HEK293 (cell line): ENCODE measurements at regions not wholly inside any gene's neighbourhood (a gene's known extent, or its start where the extent isn't known, plus 50 kb on each side); places are given as distances from the start of the nearest gene placed in this dataset.

Experiments
- CTCF ChIA-PET: fragments of 350-600 bp; formaldehyde crosslinking; extraction: SDS; loops from one replicate; lab custom pipeline; 2021; ENCODE audit warnings: antibody characterized with exemption; lab: Yijun Ruan, JAX
- POLR2A ChIA-PET: fragments of 300-600 bp; formaldehyde crosslinking; extraction: SDS; loops from one replicate; lab custom pipeline; 2020; ENCODE audit warnings: antibody characterized with exemption, inconsistent platforms; lab: Yijun Ruan, JAX
- H3K27ac ChIP-seq: fragments of 200-500 bp; sonication (Bioruptor generic); 2 replicates; pipeline ENCODE4 v1.5.1; 2014; ENCODE audit warnings: low read depth, low read length, control low read depth, inconsistent platforms; ENCODE audit errors: extremely low read depth
- H3K36me3 ChIP-seq, 2 experiments: fragments of 200-500 bp in 1 of 2; sonication (Bioruptor generic) in 1 of 2; 1 replicate in 1 of 2; 2 replicates in 1 of 2; pipeline ENCODE4 v1.5.1; 2014 to 2017; ENCODE audit warnings: inconsistent platforms in 2 of 2, low read length in 2 of 2; ENCODE audit not compliant: control insufficient read depth in 2 of 2, insufficient read depth in 1 of 2
- H3K4me1 ChIP-seq: fragments of 200-500 bp; sonication (Bioruptor generic); 2 replicates; pipeline ENCODE4 v1.5.1; 2014; ENCODE audit warnings: mild to moderate bottlenecking, low read length, inconsistent platforms; ENCODE audit not compliant: control insufficient read depth, insufficient read depth
- H3K4me3 ChIP-seq: 2 replicates; pipeline ENCODE4 v1.5.1; 2011; ENCODE audit warnings: low read depth, mild to moderate bottlenecking, control low read depth, low read length, moderate library complexity
- H3K9me3 ChIP-seq: fragments of 200-500 bp; sonication (Bioruptor generic); 2 replicates; pipeline ENCODE4 v1.5.1; 2014; ENCODE audit warnings: low read depth, low read length, inconsistent platforms; ENCODE audit not compliant: control insufficient read depth, insufficient read depth
- AEBP2 ChIP-seq: fragments of 450-650 bp; formaldehyde crosslinking; IDR thresholded peaks from 2 replicates; pipeline ENCODE4 v1.5.1; 2016; ENCODE audit warnings: missing biosample characterization, missing genetic modification characterization, borderline replicate concordance
- BCL11A ChIP-seq: fragments of 450-650 bp; formaldehyde crosslinking; IDR thresholded peaks from 2 replicates; pipeline ENCODE4 v1.5.1; 2016; ENCODE audit warnings: low read depth, missing biosample characterization, missing genetic modification characterization
- GLIS1 ChIP-seq: fragments of 450-650 bp; formaldehyde crosslinking; IDR thresholded peaks from 2 replicates; pipeline ENCODE4 v1.5.1; 2016; ENCODE audit warnings: missing biosample characterization, missing genetic modification characterization
- MYNN ChIP-seq: fragments of 450-650 bp; formaldehyde crosslinking; IDR thresholded peaks from 2 replicates; pipeline ENCODE4 v1.5.1; 2016; ENCODE audit warnings: missing biosample characterization, missing genetic modification characterization, borderline replicate concordance
- REPIN1 ChIP-seq: fragments of 450-650 bp; formaldehyde crosslinking; IDR thresholded peaks from 2 replicates; pipeline ENCODE4 v1.5.1; 2017; ENCODE audit warnings: missing biosample characterization, missing genetic modification characterization, low read depth
- ZBTB17 ChIP-seq: fragments of 450-650 bp; formaldehyde crosslinking; IDR thresholded peaks from 2 replicates; pipeline ENCODE4 v1.5.1; 2016; ENCODE audit warnings: missing biosample characterization, missing genetic modification characterization
- ZBTB7A ChIP-seq: fragments of 450-650 bp; formaldehyde crosslinking; IDR thresholded peaks from 2 replicates; pipeline ENCODE4 v1.5.1; 2016; ENCODE audit warnings: low read depth, missing biosample characterization, missing genetic modification characterization
- ZNF112 ChIP-seq: fragments of 450-650 bp; formaldehyde crosslinking; IDR thresholded peaks from 2 replicates; pipeline ENCODE4 v1.5.0; 2017; ENCODE audit warnings: missing biosample characterization, missing genetic modification characterization
- ZNF146 ChIP-seq: fragments of 450-650 bp; formaldehyde crosslinking; IDR thresholded peaks from 2 replicates; pipeline ENCODE4 v1.5.1; 2016; ENCODE audit warnings: missing biosample characterization, missing genetic modification characterization
- ZNF19 ChIP-seq: fragments of 450-650 bp; formaldehyde crosslinking; IDR thresholded peaks from 2 replicates; pipeline ENCODE4; 2016; ENCODE audit warnings: missing biosample characterization, missing genetic modification characterization, low read depth
- ZNF341 ChIP-seq: fragments of 450-650 bp; formaldehyde crosslinking; IDR thresholded peaks from 2 replicates; pipeline ENCODE4; 2016; ENCODE audit warnings: low read depth, missing biosample characterization, missing genetic modification characterization
- ZNF350 ChIP-seq: fragments of 450-650 bp; formaldehyde crosslinking; IDR thresholded peaks from 2 replicates; pipeline ENCODE4 v1.5.0; 2017; ENCODE audit warnings: missing biosample characterization, mild to moderate bottlenecking, missing genetic modification characterization
- ZNF354C ChIP-seq: fragments of 450-650 bp; formaldehyde crosslinking; IDR thresholded peaks from 2 replicates; pipeline ENCODE4 v1.5.1; 2016; ENCODE audit warnings: missing biosample characterization, missing genetic modification characterization, low read depth, borderline replicate concordance
- ZNF416 ChIP-seq: fragments of 450-650 bp; formaldehyde crosslinking; IDR thresholded peaks from 2 replicates; pipeline ENCODE4 v1.5.1; 2016; ENCODE audit warnings: missing biosample characterization, missing genetic modification characterization
- ZNF426 ChIP-seq: fragments of 450-650 bp; formaldehyde crosslinking; IDR thresholded peaks from 2 replicates; pipeline ENCODE4 v1.5.1; 2017; ENCODE audit warnings: missing biosample characterization, missing genetic modification characterization, mild to moderate bottlenecking, inconsistent platforms, moderate library complexity
- ZNF473 ChIP-seq: fragments of 450-650 bp; formaldehyde crosslinking; IDR thresholded peaks from 2 replicates; pipeline ENCODE4 v1.5.1; 2017; ENCODE audit warnings: missing biosample characterization, missing genetic modification characterization
- ZNF548 ChIP-seq: fragments of 450-650 bp; formaldehyde crosslinking; IDR thresholded peaks from 2 replicates; pipeline ENCODE4 v1.5.1; 2016; ENCODE audit warnings: missing biosample characterization, missing genetic modification characterization
- ZNF596 ChIP-seq: fragments of 450-650 bp; IDR thresholded peaks from 2 replicates; pipeline ENCODE4 v1.5.0; 2018; ENCODE audit warnings: missing biosample characterization, mild to moderate bottlenecking, missing genetic modification characterization, moderate library complexity
- ZNF623 ChIP-seq: fragments of 450-650 bp; formaldehyde crosslinking; IDR thresholded peaks from 2 replicates; pipeline ENCODE4 v1.5.1; 2016; ENCODE audit warnings: missing biosample characterization, missing genetic modification characterization
- ZNF624 ChIP-seq: fragments of 450-650 bp; formaldehyde crosslinking; IDR thresholded peaks from 2 replicates; pipeline ENCODE4 v1.5.1; 2017; ENCODE audit warnings: missing biosample characterization, missing genetic modification characterization
- TF ChIP-seq, protein P1 (sequence below): fragments of 450-650 bp; formaldehyde crosslinking; IDR thresholded peaks from 2 replicates; pipeline ENCODE4 v1.5.1; 2016; ENCODE audit warnings: missing biosample characterization, missing genetic modification characterization
- TF ChIP-seq, protein P2 (sequence below): fragments of 450-650 bp; formaldehyde crosslinking; conservative IDR thresholded peaks from 2 replicates; pipeline ENCODE4 v1.5.1; 2016; ENCODE audit warnings: low read depth, missing biosample characterization, missing genetic modification characterization

DNA sequence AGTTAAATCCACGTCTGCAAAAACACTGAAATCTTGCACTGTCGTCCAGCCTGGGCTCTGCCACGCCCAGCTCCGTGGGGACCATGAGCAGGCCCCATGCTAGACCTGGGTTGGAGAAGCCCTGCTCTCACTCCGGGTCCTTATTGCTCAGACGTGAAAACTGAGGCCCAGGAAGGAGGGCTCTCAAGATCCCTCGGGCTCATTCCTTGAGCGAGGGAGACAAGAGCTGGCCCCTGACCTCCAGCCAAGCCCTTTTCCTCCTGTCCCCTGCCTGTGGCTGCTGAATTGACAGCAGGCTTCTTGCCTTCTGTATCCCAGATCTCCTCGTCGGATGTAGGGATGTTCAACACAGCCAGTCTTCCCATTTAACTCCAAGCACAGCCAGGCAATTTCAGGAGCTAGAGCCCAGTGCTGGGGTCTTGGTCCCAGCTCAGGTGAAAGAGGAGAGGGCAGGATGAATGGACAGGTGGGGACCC lies 109.5 kb downstream of the CPZ start:
- Histone ChIP-seq H3K27ac (no peak overlapping the region), H3K4me3 (no peak overlapping the region), H3K4me1 (no peaks in the 10 kb centered on the region), H3K36me3 (no peaks in the 10 kb centered on the region), H3K9me3 (no peaks in the 10 kb centered on the region)
- TF ChIP-seq ZNF350 (tag by site-specific recombination) (no peak), ZNF473 (tag by site-specific recombination) (no peak), ZNF623 (no peak), ZNF426 (no peak)
- POLR2A ChIA-PET = no interaction called here
- CTCF ChIA-PET = no interaction called here

DNA sequence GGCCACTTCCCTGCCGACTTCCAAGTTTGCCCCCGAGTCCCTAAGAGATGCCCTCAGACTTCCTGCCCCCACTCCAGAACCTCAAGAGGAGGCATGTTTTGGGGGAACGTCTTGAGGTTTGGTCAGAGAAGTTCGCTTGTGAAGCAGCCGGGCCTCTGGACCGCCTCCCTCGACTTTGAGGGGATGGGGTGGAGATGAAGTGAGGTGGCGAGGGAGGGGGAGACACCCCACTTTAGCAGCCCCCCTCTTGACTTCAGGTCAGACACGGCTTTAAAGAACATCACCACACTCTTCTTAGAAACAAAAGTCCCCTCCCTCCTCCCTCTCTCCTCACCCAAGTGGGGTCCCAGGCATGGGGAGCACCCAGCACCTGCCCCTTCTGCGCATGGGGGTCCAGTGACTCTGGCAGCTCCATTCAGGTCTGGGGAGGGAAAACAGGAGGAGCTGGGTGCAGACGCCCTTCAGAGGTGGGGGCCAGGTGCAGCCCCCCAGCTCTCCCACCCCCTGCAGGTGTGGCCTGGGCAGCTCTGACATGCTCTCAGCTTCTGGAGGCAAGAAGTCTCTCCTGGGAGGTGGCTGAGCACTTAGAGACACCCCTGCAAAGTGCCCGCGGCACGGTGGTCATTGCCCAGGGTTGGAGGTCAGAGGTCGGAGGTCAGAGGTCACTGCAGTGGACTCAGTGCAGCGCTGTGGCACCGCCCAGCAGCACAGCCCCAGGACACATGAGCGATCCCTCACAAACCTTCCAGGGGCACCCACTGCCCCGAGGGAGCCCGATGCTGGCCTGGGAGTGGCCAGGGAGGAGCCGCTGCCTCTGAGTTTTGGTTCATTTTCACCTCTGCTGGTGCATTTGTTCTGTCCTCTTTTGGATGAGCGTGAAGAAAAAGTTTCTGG lies 108.8 kb downstream of the CPZ start:
- POLR2A ChIA-PET = no interaction called here
- CTCF ChIA-PET = no interaction called here
- Histone ChIP-seq H3K27ac (no peak overlapping the region), H3K36me3 (no peaks in the 10 kb centered on the region), H3K9me3 (no peaks in the 10 kb centered on the region), H3K4me1 (no peaks in the 10 kb centered on the region), H3K4me3 (no peak overlapping the region)
- TF ChIP-seq GLIS1 (tag by site-specific recombination) = no peak
- TF ChIP-seq ZNF596 (tag by site-specific recombination) = 0 out of 2 replicates have a peak, but pooled peaks have one; percentile 8
- no peak for TF ChIP-seq ZNF548
- 0 out of 2 replicates have a peak, but pooled peaks have one; percentile 47 for TF ChIP-seq BCL11A (tag by site-specific recombination)

DNA sequence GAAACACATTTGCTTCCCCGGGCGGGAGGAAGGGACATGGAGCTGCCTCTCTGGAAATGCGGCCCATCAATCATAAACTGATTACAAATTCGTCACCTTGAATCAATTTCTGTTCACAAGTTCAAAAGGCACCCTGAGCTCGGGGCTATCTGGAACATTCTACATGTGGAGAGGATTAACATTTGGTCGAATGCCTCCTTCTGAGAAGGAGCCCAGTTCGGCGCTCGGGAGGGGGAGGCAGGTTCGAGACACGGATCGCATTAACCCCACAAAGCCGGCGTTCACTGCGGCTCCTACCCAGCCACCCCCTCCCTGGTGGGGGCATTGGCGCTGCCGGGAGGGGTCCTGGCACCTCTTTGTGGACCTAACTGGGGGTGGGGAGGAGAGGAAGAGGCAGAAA lies 108.0 kb downstream of the CPZ start:
- CTCF ChIA-PET = interaction anchor here (0.6 kb wide), 1 partner anchor 402 kb away, joined by 3 read pairs; no protein-coding TSS in a partner anchor

More for the DNA sequence above, 108.0 kb downstream of the CPZ start:
- no peak overlapping the region for H3K27ac ChIP-seq
- POLR2A ChIA-PET = no interaction called here
- no peaks in the 10 kb centered on the region for H3K4me1 ChIP-seq
- H3K9me3 ChIP-seq = no peaks in the 10 kb centered on the region
- no peaks in the 10 kb centered on the region for H3K36me3 ChIP-seq
- no peak for TF ChIP-seq AEBP2 (tag by site-specific recombination)
- TF ChIP-seq, protein P1, sequence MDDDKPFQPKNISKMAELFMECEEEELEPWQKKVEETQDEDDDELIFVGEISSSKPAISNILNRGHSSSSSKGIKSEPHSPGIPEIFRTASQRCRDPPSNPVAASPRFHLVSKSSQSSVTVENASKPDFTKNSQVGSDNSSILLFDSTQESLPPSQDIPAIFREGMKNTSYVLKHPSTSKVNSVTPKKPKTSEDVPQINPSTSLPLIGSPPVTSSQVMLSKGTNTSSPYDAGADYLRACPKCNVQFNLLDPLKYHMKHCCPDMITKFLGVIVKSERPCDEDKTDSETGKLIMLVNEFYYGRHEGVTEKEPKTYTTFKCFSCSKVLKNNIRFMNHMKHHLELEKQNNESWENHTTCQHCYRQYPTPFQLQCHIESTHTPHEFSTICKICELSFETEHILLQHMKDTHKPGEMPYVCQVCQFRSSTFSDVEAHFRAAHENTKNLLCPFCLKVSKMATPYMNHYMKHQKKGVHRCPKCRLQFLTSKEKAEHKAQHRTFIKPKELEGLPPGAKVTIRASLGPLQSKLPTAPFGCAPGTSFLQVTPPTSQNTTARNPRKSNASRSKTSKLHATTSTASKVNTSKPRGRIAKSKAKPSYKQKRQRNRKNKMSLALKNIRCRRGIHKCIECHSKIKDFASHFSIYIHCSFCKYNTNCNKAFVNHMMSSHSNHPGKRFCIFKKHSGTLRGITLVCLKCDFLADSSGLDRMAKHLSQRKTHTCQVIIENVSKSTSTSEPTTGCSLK (tag by site-specific recombination) = no peak
- TF ChIP-seq REPIN1 = no peak
- TF ChIP-seq ZNF354C (tag by site-specific recombination) = no peak
- no peak for TF ChIP-seq ZNF112 (tag by site-specific recombination)
- TF ChIP-seq ZNF19 = no peak
- TF ChIP-seq ZNF426 = no peak
- TF ChIP-seq ZNF341 (tag by site-specific recombination) = no peak
- no peak for TF ChIP-seq ZBTB17 (tag by site-specific recombination)
- TF ChIP-seq ZNF416 = no peak
- no peak for TF ChIP-seq MYNN (tag by site-specific recombination)
- no peak for TF ChIP-seq ZBTB7A (tag by site-specific recombination)
- TF ChIP-seq ZNF146 (tag by site-specific recombination) = no peak
- TF ChIP-seq, protein P2, sequence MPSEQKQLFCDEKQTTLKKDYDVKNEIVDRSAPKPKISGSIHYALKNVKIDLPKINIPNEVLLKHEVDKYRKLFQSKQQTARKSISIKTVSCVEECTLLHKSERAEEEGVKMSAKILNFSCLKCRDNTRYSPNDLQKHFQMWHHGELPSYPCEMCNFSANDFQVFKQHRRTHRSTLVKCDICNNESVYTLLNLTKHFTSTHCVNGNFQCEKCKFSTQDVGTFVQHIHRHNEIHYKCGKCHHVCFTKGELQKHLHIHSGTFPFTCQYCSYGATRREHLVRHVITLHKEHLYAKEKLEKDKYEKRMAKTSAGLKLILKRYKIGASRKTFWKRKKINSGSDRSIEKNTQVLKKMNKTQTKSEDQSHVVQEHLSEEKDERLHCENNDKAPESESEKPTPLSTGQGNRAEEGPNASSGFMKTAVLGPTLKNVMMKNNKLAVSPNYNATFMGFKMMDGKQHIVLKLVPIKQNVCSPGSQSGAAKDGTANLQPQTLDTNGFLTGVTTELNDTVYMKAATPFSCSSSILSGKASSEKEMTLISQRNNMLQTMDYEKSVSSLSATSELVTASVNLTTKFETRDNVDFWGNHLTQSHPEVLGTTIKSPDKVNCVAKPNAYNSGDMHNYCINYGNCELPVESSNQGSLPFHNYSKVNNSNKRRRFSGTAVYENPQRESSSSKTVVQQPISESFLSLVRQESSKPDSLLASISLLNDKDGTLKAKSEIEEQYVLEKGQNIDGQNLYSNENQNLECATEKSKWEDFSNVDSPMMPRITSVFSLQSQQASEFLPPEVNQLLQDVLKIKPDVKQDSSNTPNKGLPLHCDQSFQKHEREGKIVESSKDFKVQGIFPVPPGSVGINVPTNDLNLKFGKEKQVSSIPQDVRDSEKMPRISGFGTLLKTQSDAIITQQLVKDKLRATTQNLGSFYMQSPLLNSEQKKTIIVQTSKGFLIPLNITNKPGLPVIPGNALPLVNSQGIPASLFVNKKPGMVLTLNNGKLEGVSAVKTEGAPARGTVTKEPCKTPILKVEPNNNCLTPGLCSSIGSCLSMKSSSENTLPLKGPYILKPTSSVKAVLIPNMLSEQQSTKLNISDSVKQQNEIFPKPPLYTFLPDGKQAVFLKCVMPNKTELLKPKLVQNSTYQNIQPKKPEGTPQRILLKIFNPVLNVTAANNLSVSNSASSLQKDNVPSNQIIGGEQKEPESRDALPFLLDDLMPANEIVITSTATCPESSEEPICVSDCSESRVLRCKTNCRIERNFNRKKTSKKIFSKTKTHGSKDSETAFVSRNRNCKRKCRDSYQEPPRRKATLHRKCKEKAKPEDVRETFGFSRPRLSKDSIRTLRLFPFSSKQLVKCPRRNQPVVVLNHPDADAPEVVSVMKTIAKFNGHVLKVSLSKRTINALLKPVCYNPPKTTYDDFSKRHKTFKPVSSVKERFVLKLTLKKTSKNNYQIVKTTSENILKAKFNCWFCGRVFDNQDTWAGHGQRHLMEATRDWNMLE (tag by site-specific recombination) = no peak
- TF ChIP-seq ZNF624 = no peak
- no peak overlapping the region for H3K4me3 ChIP-seq
